OCI-LY1 (cell line): ENCODE measurements at regions not wholly inside any gene's neighbourhood (a gene's known extent, or its start where the extent isn't known, plus 50 kb on each side); places are given as distances from the start of the nearest gene placed in this dataset.

Source experiments
- H2AFZ ChIP-seq: fragments of 200-600 bp; sonication (generic), shearing (Covaris generic); 2 replicates; pipeline ENCODE4 v1.6.0; 2014; ENCODE audit warnings: antibody characterized with exemption, mild to moderate bottlenecking, low read length
- H3F3A ChIP-seq: fragments of 200-600 bp; sonication (generic), shearing (Covaris generic); 2 replicates; pipeline ENCODE4 v1.6.0; 2014; ENCODE audit warnings: mild to moderate bottlenecking, antibody characterized with exemption, low read length, moderate library complexity; ENCODE audit not compliant: insufficient read depth
- H3K27ac ChIP-seq: fragments of 200-600 bp; sonication (generic); 2 replicates; pipeline ENCODE4 v1.5.1; 2014; ENCODE audit warnings: low read length, mixed run types, mild to moderate bottlenecking, low read depth; ENCODE audit not compliant: poor library complexity, severe bottlenecking
- H3K27me3 ChIP-seq: fragments of 200-600 bp; sonication (generic); 2 replicates; pipeline ENCODE4 v1.6.0; 2014; ENCODE audit warnings: antibody characterized with exemption, mild to moderate bottlenecking, low read length, moderate library complexity; ENCODE audit not compliant: insufficient read depth
- H3K36me3 ChIP-seq: fragments of 200-600 bp; sonication (generic); 2 replicates; pipeline ENCODE4 v1.6.1; 2014; ENCODE audit warnings: mild to moderate bottlenecking, antibody characterized with exemption, low read length, moderate library complexity, mixed read lengths; ENCODE audit not compliant: insufficient read depth
- H3K4me1 ChIP-seq: fragments of 200-600 bp; sonication (generic); 2 replicates; pipeline ENCODE4 v1.5.1; 2014; ENCODE audit warnings: mild to moderate bottlenecking, low read length, moderate library complexity; ENCODE audit not compliant: insufficient read depth, severe bottlenecking
- H3K4me2 ChIP-seq: fragments of 200-600 bp; sonication (generic), shearing (Covaris generic); 2 replicates; pipeline ENCODE4 v1.6.1; 2014; ENCODE audit warnings: low read length
- H3K4me3 ChIP-seq: fragments of 200-600 bp; sonication (generic); 2 replicates; pipeline ENCODE4 v1.5.1; 2014; ENCODE audit warnings: low read length, low read depth, mild to moderate bottlenecking, mixed read lengths; ENCODE audit not compliant: poor library complexity, severe bottlenecking
- H3K79me2 ChIP-seq: fragments of 200-600 bp; shearing (Covaris generic); 2 replicates; pipeline ENCODE4 v1.6.1; 2016; ENCODE audit warnings: mixed run types, low read length, mixed read lengths; ENCODE audit not compliant: insufficient read depth
- H3K9ac ChIP-seq: fragments of 200-600 bp; sonication (generic), shearing (Covaris generic); 2 replicates; pipeline ENCODE4 v1.6.1; 2014; ENCODE audit warnings: mild to moderate bottlenecking, low read length, mixed read lengths
- H3K9me2 ChIP-seq: fragments of 200-600 bp; sonication (generic), shearing (Covaris generic); 2 replicates; pipeline ENCODE4 v1.6.1; 2014; ENCODE audit warnings: low read depth, mild to moderate bottlenecking, low read length, mixed read lengths
- H3K9me3 ChIP-seq: fragments of 200-600 bp; shearing (Covaris generic); 2 replicates; pipeline ENCODE4 v1.6.1; 2014; ENCODE audit warnings: low read length, mixed read lengths
- H4K20me1 ChIP-seq: fragments of 200-600 bp; sonication (generic), shearing (Covaris generic); 2 replicates; pipeline ENCODE4 v1.6.0; 2016; ENCODE audit warnings: mild to moderate bottlenecking, low read length; ENCODE audit not compliant: insufficient read depth
- CTCF ChIP-seq: fragments of 200-600 bp; sonication (generic), shearing (Covaris generic); IDR thresholded peaks from 2 replicates; pipeline ENCODE4 v1.5.1; 2017; ENCODE audit warnings: mild to moderate bottlenecking, antibody characterized with exemption, low read length, moderate library complexity, mixed read lengths
- EZH2 ChIP-seq: fragments of 200-600 bp; sonication (generic), shearing (Covaris generic); IDR thresholded peaks from 2 replicates; pipeline ENCODE4 v1.8.0; 2017; ENCODE audit warnings: borderline replicate concordance, mixed run types, mild to moderate bottlenecking, antibody characterized with exemption, low read length, moderate library complexity, mixed read lengths

- Histone ChIP-seq H3K79me2 (no peaks in the 10 kb centered on the region), H3K27ac (no peak overlapping the region), H3K36me3 (no peaks in the 10 kb centered on the region), H3K9ac (no peak overlapping the region), H2AFZ (no peak overlapping the region), H3K9me2 (no peaks in the 10 kb centered on the region), H3K4me1 (no peaks in the 10 kb centered on the region), H3K4me2 (no peak overlapping the region), H3F3A (no peaks in the 10 kb centered on the region), H3K27me3 (no peaks in the 10 kb centered on the region), H3K9me3 (no peaks in the 10 kb centered on the region), H3K4me3 (no peak overlapping the region), H4K20me1 (no peaks in the 10 kb centered on the region)
- TF ChIP-seq EZH2 (no peak), CTCF (no peak)
These were observed 218.6 kb upstream of the SYT1 start for GRCh38 chr12:78645956-78646355.

- Histone ChIP-seq H3F3A (no peaks in the 10 kb centered on the region), H2AFZ (no peak overlapping the region), H3K27me3 (no peaks in the 10 kb centered on the region), H3K9ac (no peak overlapping the region), H3K9me2 (no peaks in the 10 kb centered on the region), H3K4me3 (no peak overlapping the region), H3K79me2 (no peaks in the 10 kb centered on the region), H3K4me1 (no peaks in the 10 kb centered on the region), H3K9me3 (no peaks in the 10 kb centered on the region), H3K36me3 (no peaks in the 10 kb centered on the region), H3K4me2 (no peak overlapping the region), H3K27ac (no peak overlapping the region), H4K20me1 (no peaks in the 10 kb centered on the region)
- no peak for TF ChIP-seq EZH2
- TF ChIP-seq CTCF: no peak
These were observed 212.8 kb upstream of the SYT1 start for GRCh38 chr12:78651755-78652154.

- H3K9me2 ChIP-seq: no peaks in the 10 kb centered on the region
- H3F3A ChIP-seq: no peaks in the 10 kb centered on the region
- H3K27ac ChIP-seq: no peak overlapping the region
- H3K4me2 ChIP-seq: no peak overlapping the region
- no peak overlapping the region for H3K4me3 ChIP-seq
- no peaks in the 10 kb centered on the region for H3K79me2 ChIP-seq
- no peaks in the 10 kb centered on the region for H4K20me1 ChIP-seq
- H2AFZ ChIP-seq: no peak overlapping the region
- no peak overlapping the region for H3K9ac ChIP-seq
- no peaks in the 10 kb centered on the region for H3K36me3 ChIP-seq
- H3K4me1 ChIP-seq: no peaks in the 10 kb centered on the region
- no peaks in the 10 kb centered on the region for H3K9me3 ChIP-seq
- TF ChIP-seq CTCF (no peak), EZH2 (no peak)
- H3K27me3 ChIP-seq: no peaks in the 10 kb centered on the region
These were observed 198.0 kb upstream of the SYT1 start for GRCh38 chr12:78666584-78666983.
